Activated T-cell treated with anti-CD3 and anti-CD28 coated beads, Interleukin-2, amount 50 U/mL, for 1 hour (primary cell): ENCODE measurements at regions not wholly inside any gene's neighbourhood (a gene's known extent, or its start where the extent isn't known, plus 50 kb on each side); places are given as distances from the start of the nearest gene placed in this dataset.
A peak's percentile ranks its signal among the peaks of the same experiment; 100 is the strongest.
"Not testable (repeated sequence)": the region's sequence is repeated elsewhere in the genome, so short reads cannot be mapped to it uniquely, and the experiment has no call there.

Experiments
- DNase-seq: peaks from one replicate; pipeline ENCODE4 v3.0.0-alpha.2; 2020

GRCh38 chr6:137395316-137395715 is 98.9 kb downstream of the OLIG3 start:
- no peak for DNase-seq

- DNase-seq = no peak
Observed at GRCh38 chr6:137391061-137391814, 103.0 kb downstream of the OLIG3 start.

- no peak for DNase-seq
Observed at GRCh38 chr6:137390334-137390733, 103.9 kb downstream of the OLIG3 start.

- peak; percentile 39 for DNase-seq
Observed at GRCh38 chr6:137389150-137389704, 105.0 kb downstream of the OLIG3 start.

GRCh38 chr6:137387096-137387764 is 107.0 kb downstream of the OLIG3 start:
- no peak for DNase-seq

GRCh38 chr6:137383287-137383686 is 110.9 kb downstream of the OLIG3 start:
- not testable (repeated sequence) for DNase-seq

- DNase-seq = no peak
Observed at GRCh38 chr6:137378090-137378369, 116.2 kb downstream of the OLIG3 start.

- no peak for DNase-seq
Observed at GRCh38 chr6:137373296-137373695, 120.9 kb downstream of the OLIG3 start.

- DNase-seq = no peak
Observed at GRCh38 chr6:137372532-137372931, 121.7 kb downstream of the OLIG3 start.

- no peak for DNase-seq
Observed at GRCh38 chr6:137371634-137372016, 122.6 kb downstream of the OLIG3 start.

- no peak for DNase-seq
Observed at GRCh38 chr6:137370871-137371633, 123.1 kb downstream of the OLIG3 start.

- no peak for DNase-seq
Observed at GRCh38 chr6:137369136-137369535, 125.1 kb downstream of the OLIG3 start.

- no peak for DNase-seq
Observed at GRCh38 chr6:137365707-137366437, 128.3 kb downstream of the OLIG3 start.

GRCh38 chr6:137363805-137364138 is 130.4 kb downstream of the OLIG3 start:
- peak; percentile 24 for DNase-seq

- DNase-seq = no peak
Observed at GRCh38 chr6:137362878-137363804, 131.1 kb downstream of the OLIG3 start.

- no peak for DNase-seq
Observed at GRCh38 chr6:137361701-137362100, 132.5 kb downstream of the OLIG3 start.

GRCh38 chr6:137358273-137358672 is 135.9 kb downstream of the OLIG3 start:
- no peak for DNase-seq

GRCh38 chr6:137357948-137358266 is 136.3 kb downstream of the OLIG3 start:
- DNase-seq = no peak

GRCh38 chr6:137357263-137357947 is 136.8 kb downstream of the OLIG3 start:
- DNase-seq = no peak

GRCh38 chr6:137353842-137354397 is 134.7 kb upstream of the IFNGR1 start:
- DNase-seq = no peak

- no peak for DNase-seq
Observed at GRCh38 chr6:137353346-137353745, 134.2 kb upstream of the IFNGR1 start.
